Osteoblast (primary cell): ENCODE measurements at regions not wholly inside any gene's neighbourhood (a gene's known extent, or its start where the extent isn't known, plus 50 kb on each side); places are given as distances from the start of the nearest gene placed in this dataset.

Experiments
- DNase-seq: peaks from one replicate; pipeline ENCODE4 v3.0.0; 2011; ENCODE audit warnings: low spot score, mixed read lengths; ENCODE audit not compliant: insufficient read length; ENCODE audit errors: missing footprints
- H2AFZ ChIP-seq: 2 replicates; pipeline ENCODE4 v1.6.0; 2011; ENCODE audit warnings: mild to moderate bottlenecking, low read length
- H3K27ac ChIP-seq: 2 replicates; pipeline ENCODE4 v1.5.1; 2011; ENCODE audit warnings: mild to moderate bottlenecking, low read depth, low read length, moderate library complexity
- H3K27me3 ChIP-seq: 2 replicates; pipeline ENCODE4 v1.6.0; 2012; ENCODE audit warnings: mild to moderate bottlenecking, control low read depth, inconsistent platforms, low read length, moderate library complexity; ENCODE audit not compliant: insufficient read depth
- H3K36me3 ChIP-seq: 2 replicates; pipeline ENCODE4 v1.5.1; 2011; ENCODE audit warnings: mild to moderate bottlenecking, low read length, control low read depth, moderate library complexity; ENCODE audit not compliant: insufficient read depth
- H3K4me1 ChIP-seq: 2 replicates; pipeline ENCODE4 v1.5.1; 2011; ENCODE audit warnings: mild to moderate bottlenecking, low read length, control low read depth, moderate library complexity; ENCODE audit not compliant: insufficient read depth
- H3K4me2 ChIP-seq: 2 replicates; pipeline ENCODE4 v1.6.0; 2011; ENCODE audit warnings: mild to moderate bottlenecking, low read length; ENCODE audit not compliant: insufficient read depth
- H3K4me3 ChIP-seq: fragments of 200-600 bp; sonication (generic); 3 replicates; pipeline ENCODE4 v1.5.1; 2012; ENCODE audit warnings: mild to moderate bottlenecking, low read length, inconsistent platforms; ENCODE audit not compliant: insufficient read depth
- H3K79me2 ChIP-seq: 2 replicates; pipeline ENCODE4 v1.6.0; 2012; ENCODE audit warnings: mild to moderate bottlenecking, low read length, control low read depth, inconsistent platforms; ENCODE audit not compliant: insufficient read depth
- H3K9me3 ChIP-seq: 2 replicates; pipeline ENCODE4 v1.5.1; 2011; ENCODE audit warnings: low read depth, low read length, control low read depth
- H4K20me1 ChIP-seq: 2 replicates; pipeline ENCODE4 v1.6.0; 2012; ENCODE audit warnings: mild to moderate bottlenecking, low read length, control low read depth; ENCODE audit not compliant: insufficient read depth
- TF ChIP-seq, protein P1 (sequence below): IDR thresholded peaks from 2 replicates; pipeline ENCODE4 v1.5.1; 2011; ENCODE audit warnings: mild to moderate bottlenecking, low read depth, low read length, moderate library complexity; ENCODE audit errors: extremely low read depth

DNA sequence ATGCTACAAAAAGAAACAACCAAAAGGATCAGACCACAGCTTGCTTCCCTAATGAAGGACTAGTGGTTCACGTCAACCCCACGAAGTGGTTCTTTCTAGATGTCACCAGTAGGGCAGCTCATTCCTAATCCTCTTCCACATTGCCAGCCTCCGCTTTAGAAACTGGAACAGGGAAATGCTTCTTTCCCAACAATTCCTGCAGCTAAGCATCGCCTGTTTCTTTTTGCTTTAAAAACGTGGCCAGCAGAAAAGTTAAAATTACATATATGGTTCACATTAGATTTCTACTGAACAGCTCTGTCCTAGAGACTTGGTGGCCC lies 100.2 kb downstream of the MTX3 start:
- no peaks in the 10 kb centered on the region for H3K36me3 ChIP-seq
- H3K79me2 ChIP-seq, result no peaks in the 10 kb centered on the region
- H3K4me1 ChIP-seq, result no peaks in the 10 kb centered on the region
- no peak overlapping the region for H3K27ac ChIP-seq
- TF ChIP-seq, protein P1, sequence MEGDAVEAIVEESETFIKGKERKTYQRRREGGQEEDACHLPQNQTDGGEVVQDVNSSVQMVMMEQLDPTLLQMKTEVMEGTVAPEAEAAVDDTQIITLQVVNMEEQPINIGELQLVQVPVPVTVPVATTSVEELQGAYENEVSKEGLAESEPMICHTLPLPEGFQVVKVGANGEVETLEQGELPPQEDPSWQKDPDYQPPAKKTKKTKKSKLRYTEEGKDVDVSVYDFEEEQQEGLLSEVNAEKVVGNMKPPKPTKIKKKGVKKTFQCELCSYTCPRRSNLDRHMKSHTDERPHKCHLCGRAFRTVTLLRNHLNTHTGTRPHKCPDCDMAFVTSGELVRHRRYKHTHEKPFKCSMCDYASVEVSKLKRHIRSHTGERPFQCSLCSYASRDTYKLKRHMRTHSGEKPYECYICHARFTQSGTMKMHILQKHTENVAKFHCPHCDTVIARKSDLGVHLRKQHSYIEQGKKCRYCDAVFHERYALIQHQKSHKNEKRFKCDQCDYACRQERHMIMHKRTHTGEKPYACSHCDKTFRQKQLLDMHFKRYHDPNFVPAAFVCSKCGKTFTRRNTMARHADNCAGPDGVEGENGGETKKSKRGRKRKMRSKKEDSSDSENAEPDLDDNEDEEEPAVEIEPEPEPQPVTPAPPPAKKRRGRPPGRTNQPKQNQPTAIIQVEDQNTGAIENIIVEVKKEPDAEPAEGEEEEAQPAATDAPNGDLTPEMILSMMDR, result no peak
- H4K20me1 ChIP-seq, result no peaks in the 10 kb centered on the region
- H3K9me3 ChIP-seq, result no peaks in the 10 kb centered on the region
- no peak overlapping the region for H2AFZ ChIP-seq
- no peak overlapping the region for H3K4me2 ChIP-seq
- H3K4me3 ChIP-seq, result no peak overlapping the region
- no peak for DNase-seq
- peaks cover 52% of the 10 kb centered on the region for H3K27me3 ChIP-seq

DNA sequence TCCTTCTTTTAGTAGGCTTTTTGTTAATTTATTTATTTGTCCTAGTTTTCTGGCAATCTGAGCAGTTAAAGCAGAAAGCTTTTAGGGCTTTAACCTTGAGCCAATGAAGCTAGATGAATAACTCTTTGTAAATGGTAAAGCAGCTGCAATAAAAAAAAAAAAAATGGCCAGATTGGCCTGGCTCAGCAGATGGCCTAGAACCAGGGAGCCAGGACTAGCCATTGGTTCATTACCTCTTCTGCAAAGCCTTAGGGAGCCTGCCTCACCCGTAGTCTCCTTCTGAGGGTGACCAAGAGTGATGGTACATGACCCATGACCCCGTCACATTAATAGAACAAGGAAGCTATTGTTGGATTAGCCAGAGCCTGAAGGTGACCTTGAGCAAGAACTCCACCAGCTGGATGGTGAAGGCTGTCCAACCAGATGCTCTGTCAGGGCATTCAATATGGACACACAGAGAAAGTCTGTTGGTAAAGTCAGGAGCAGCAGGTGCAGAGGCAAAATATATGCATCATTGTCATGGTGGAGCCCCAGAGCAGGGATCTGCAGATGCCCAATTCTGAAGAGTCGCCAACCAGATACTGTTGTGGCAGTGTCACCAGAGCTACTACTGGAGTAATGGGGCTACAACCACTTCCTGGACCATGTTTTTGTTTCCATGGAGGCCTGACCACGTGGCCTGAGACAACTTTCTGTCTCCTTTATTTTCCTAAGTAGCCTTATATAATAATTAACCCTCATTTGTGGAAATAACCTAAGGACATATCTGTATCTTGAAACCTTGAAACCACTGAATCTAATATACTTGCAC lies 100.7 kb downstream of the MTX3 start:
- Histone ChIP-seq H3K27me3 (peaks cover 51% of the 10 kb centered on the region), H2AFZ (no peak overlapping the region), H4K20me1 (no peaks in the 10 kb centered on the region), H3K79me2 (no peaks in the 10 kb centered on the region), H3K9me3 (no peaks in the 10 kb centered on the region), H3K27ac (no peak overlapping the region), H3K4me1 (no peaks in the 10 kb centered on the region), H3K4me3 (no peak overlapping the region), H3K4me2 (no peak overlapping the region), H3K36me3 (no peaks in the 10 kb centered on the region)
- DNase-seq, result no peak
- TF ChIP-seq, protein P1, result no peak

DNA sequence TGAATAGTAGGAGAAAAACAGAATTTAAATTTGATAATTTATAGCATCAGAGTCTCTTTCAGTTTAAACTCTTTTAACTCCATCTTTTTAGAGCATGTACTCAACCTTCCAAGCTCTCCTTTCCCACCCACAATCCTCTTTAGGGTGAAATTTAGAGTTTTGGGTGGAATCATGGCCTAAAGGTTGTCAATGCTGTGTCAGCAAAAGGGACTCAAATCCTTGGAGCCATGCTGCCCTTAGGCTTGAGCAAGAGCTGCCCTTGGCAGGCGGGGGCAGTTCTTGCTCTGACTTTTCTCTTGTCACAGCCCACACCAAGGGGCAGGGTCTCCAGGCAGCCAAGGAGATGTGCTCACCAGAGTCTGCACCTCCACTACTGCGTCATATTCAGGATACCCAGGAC lies 102.4 kb downstream of the MTX3 start:
- H3K27me3 ChIP-seq, result peaks cover 39% of the 10 kb centered on the region
- TF ChIP-seq, protein P1, result no peak
- no peaks in the 10 kb centered on the region for H3K36me3 ChIP-seq
- H4K20me1 ChIP-seq, result no peaks in the 10 kb centered on the region
- DNase-seq, result no peak
- no peak overlapping the region for H3K4me3 ChIP-seq
- no peak overlapping the region for H3K27ac ChIP-seq
- no peaks in the 10 kb centered on the region for H3K79me2 ChIP-seq
- no peak overlapping the region for H2AFZ ChIP-seq
- H3K4me2 ChIP-seq, result no peak overlapping the region
- no peaks in the 10 kb centered on the region for H3K4me1 ChIP-seq
- H3K9me3 ChIP-seq, result no peaks in the 10 kb centered on the region

DNA sequence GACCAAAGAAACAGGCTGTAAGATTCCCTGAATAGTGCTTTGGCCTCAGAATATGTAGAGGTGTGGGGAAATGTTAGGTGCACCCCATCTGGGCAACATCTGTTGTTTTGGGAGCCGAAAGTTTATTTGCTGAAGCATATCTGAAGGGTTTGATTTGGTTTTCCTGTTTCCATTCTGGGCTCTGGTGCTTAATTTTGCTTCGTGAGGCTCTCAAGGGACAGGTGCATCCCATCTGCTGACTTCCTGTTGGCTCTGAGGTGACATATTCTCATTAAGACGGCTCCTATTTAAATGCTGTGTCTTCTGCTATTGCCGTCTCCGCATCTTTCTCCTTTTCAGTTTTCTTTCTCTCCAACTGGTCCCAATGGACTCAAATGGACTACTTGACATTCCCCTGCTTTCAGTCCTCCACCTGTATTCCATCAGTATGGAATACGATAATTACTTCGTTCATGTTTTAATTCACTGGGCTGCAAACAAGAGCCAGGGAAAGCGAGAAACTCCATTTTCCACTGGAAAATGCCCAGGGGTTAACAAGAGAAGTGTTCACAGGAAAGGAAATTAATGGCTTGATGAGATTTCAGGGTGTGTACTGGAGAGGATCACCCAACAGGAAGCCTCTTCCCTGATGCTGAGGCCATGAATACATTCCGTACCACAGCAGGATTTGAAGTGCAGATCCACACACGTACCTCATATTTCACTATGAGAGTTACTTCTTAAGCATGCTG lies 104.0 kb downstream of the MTX3 start:
- Histone ChIP-seq H2AFZ (no peak overlapping the region), H3K27ac (no peak overlapping the region), H4K20me1 (no peaks in the 10 kb centered on the region), H3K27me3 (peaks cover 24% of the 10 kb centered on the region), H3K4me2 (no peak overlapping the region), H3K36me3 (no peaks in the 10 kb centered on the region), H3K4me3 (no peak overlapping the region), H3K4me1 (no peaks in the 10 kb centered on the region), H3K79me2 (no peaks in the 10 kb centered on the region), H3K9me3 (no peaks in the 10 kb centered on the region)
- no peak for DNase-seq
- TF ChIP-seq, protein P1, result no peak
